OCI-LY3 (cell line): ENCODE measurements at regions not wholly inside any gene's neighbourhood (a gene's known extent, or its start where the extent isn't known, plus 50 kb on each side); places are given as distances from the start of the nearest gene placed in this dataset.

ENCODE experiments used
- CTCF ChIP-seq: fragments of 200-600, 300-600 bp; sonication (generic); IDR thresholded peaks from 2 replicates; pipeline ENCODE4 v1.5.1; 2014; ENCODE audit warnings: antibody characterized with exemption, low read length, low read depth
- EZH2phosphoT487 ChIP-seq: fragments of 200-600 bp; shearing (Covaris generic); IDR thresholded peaks from 2 replicates; pipeline ENCODE4 v1.6.1; 2018; ENCODE audit warnings: antibody characterized with exemption, mixed run types, low read depth

- TF ChIP-seq CTCF, result no peak
- TF ChIP-seq EZH2phosphoT487, result no peak
Observed at GRCh38 chr4:111695677-111696076, 449.6 kb upstream of the FAM241A start.
